ENCODE measurements at regions not wholly inside any gene's neighbourhood (a gene's known extent, or its start where the extent isn't known, plus 50 kb on each side); places are given as distances from the start of the nearest gene placed in this dataset.

- H3K36me3 ChIP-seq = no peaks in the 10 kb centered on the region
- H3K4me1 ChIP-seq = no peaks in the 10 kb centered on the region
- H3K27me3 ChIP-seq (replicated peaks in 1 of 7) = no peaks in the 10 kb centered on the region
- TF ChIP-seq POLR2A (IDR thresholded peaks at IDR 0.05) (no peak), CTCF (IDR thresholded peaks at IDR 0.05 in 8 of 11, conservative IDR thresholded peaks at IDR 0.05 in 3 of 11) (no peak), POLR2AphosphoS5 (IDR thresholded peaks at IDR 0.05) (no peak)
- DNase-seq = no peak
- H3K4me3 ChIP-seq = no peak overlapping the region
- WGBS, 5 donors = 76 to 85% (median 83%) methylated on average over 3 of the region's 3 CpGs
- H3K27ac ChIP-seq = no peak overlapping the region
- H3K9me3 ChIP-seq = peaks cover 0 to 5% (median 0%) of the 10 kb centered on the region in 8 donors
- intact Hi-C loops (cut with DNase I; ENCODE audit: low total_unique reads) = no loop called here
These were observed 669.8 kb upstream of the POT1 start for GRCh38 chr7:125599387-125599786.

GRCh38 chr7:125592331-125592730 is 662.7 kb upstream of the POT1 start:
- DNase-seq = no peak
- Histone ChIP-seq H3K36me3 (no peaks in the 10 kb centered on the region), H3K27ac (no peak overlapping the region), H3K27me3 (replicated peaks in 1 of 7) (no peaks in the 10 kb centered on the region), H3K4me1 (no peaks in the 10 kb centered on the region), H3K9me3 (peaks cover 0 to 13% (median 0%) of the 10 kb centered on the region in 8 donors), H3K4me3 (no peak overlapping the region)
- WGBS, 5 donors = 65 to 73% (median 67%) methylated on average over 6 of the region's 6 CpGs
- intact Hi-C loops (cut with DNase I; ENCODE audit: low total_unique reads) = no loop called here
- TF ChIP-seq POLR2AphosphoS5 (IDR thresholded peaks at IDR 0.05) (no peak), CTCF (IDR thresholded peaks at IDR 0.05 in 8 of 11, conservative IDR thresholded peaks at IDR 0.05 in 3 of 11) (no peak), POLR2A (IDR thresholded peaks at IDR 0.05) (no peak)

- H3K9me3 ChIP-seq = peaks cover 0 to 4% (median 0%) of the 10 kb centered on the region in 8 donors
- no peak overlapping the region for H3K27ac ChIP-seq
- H3K4me3 ChIP-seq = no peak overlapping the region
- H3K4me1 ChIP-seq = no peaks in the 10 kb centered on the region
- 41 to 51% (median 49%) methylated on average over 4 of the region's 4 CpGs for WGBS, 5 donors
- no peaks in the 10 kb centered on the region for H3K27me3 ChIP-seq (replicated peaks in 1 of 7)
- intact Hi-C loops (cut with DNase I; ENCODE audit: low total_unique reads) = no loop called here
- no peaks in the 10 kb centered on the region for H3K36me3 ChIP-seq
- TF ChIP-seq CTCF (IDR thresholded peaks at IDR 0.05 in 8 of 11, conservative IDR thresholded peaks at IDR 0.05 in 3 of 11) (no peak), POLR2AphosphoS5 (IDR thresholded peaks at IDR 0.05) (no peak), POLR2A (IDR thresholded peaks at IDR 0.05) (no peak)
- no peak for DNase-seq
These were observed 643.5 kb upstream of the POT1 start for GRCh38 chr7:125573126-125573525.

- no peak for TF ChIP-seq CTCF (IDR thresholded peaks at IDR 0.05 in 8 of 11, conservative IDR thresholded peaks at IDR 0.05 in 3 of 11)
- no peak for TF ChIP-seq POLR2AphosphoS5 (IDR thresholded peaks at IDR 0.05)
- no peak for TF ChIP-seq POLR2A (IDR thresholded peaks at IDR 0.05)
- intact Hi-C loops (cut with DNase I; ENCODE audit: low total_unique reads) = no loop called here
These were observed 642.8 kb upstream of the POT1 start for GRCh38 chr7:125572414-125572813.

More at GRCh38 chr7:125572414-125572813, 642.8 kb upstream of the POT1 start:
- DNase-seq = no peak
- H3K36me3 ChIP-seq = no peaks in the 10 kb centered on the region
- peaks cover 0 to 4% (median 0%) of the 10 kb centered on the region in 8 donors for H3K9me3 ChIP-seq
- H3K4me3 ChIP-seq = no peak overlapping the region
- no peak overlapping the region for H3K27ac ChIP-seq
- no peaks in the 10 kb centered on the region for H3K4me1 ChIP-seq
- 60 to 73% (median 65%) methylated on average over 1 of the region's 1 CpG for WGBS, 5 donors
- no peaks in the 10 kb centered on the region for H3K27me3 ChIP-seq (replicated peaks in 1 of 7)

All from spleen (tissue), 11 donors.